OCI-LY7 (cell line): ENCODE measurements at regions not wholly inside any gene's neighbourhood (a gene's known extent, or its start where the extent isn't known, plus 50 kb on each side); places are given as distances from the start of the nearest gene placed in this dataset.

Experiments
- BruUV-seq: library from RNA; stranded (reverse); fragments of 400-500 nt; replicated peaks from 2 replicates; lab custom pipeline; 2021; lab: Mats Ljungman, UMichigan
- CTCF ChIA-PET: fragments of 300-600 bp; sonication (Branson Sonifier 250); formaldehyde crosslinking; loops from one replicate; lab custom pipeline; 2022; ENCODE audit warnings: antibody characterized with exemption; ENCODE audit not compliant: unreplicated experiment; lab: Charles Lee
- POLR2A ChIA-PET: fragments of 300-600 bp; sonication (Branson Sonifier 250); formaldehyde crosslinking; loops from one replicate; lab custom pipeline; 2022; ENCODE audit warnings: antibody characterized with exemption; lab: Charles Lee
- DNase-seq: peaks from one replicate; pipeline ENCODE4 v3.0.0-alpha.2; 2015; ENCODE audit warnings: low spot score
- H2AFZ ChIP-seq: fragments of 200-600 bp; sonication (generic), shearing (Covaris generic); 2 replicates; pipeline ENCODE4 v1.6.1; 2014; ENCODE audit warnings: mild to moderate bottlenecking, antibody characterized with exemption, low read length, moderate library complexity
- H3K27ac ChIP-seq: fragments of 200-600 bp; sonication (generic); 2 replicates; pipeline ENCODE4 v1.5.1; 2014; ENCODE audit warnings: mixed run types, low read depth, mild to moderate bottlenecking, moderate library complexity, low read length, inconsistent platforms; ENCODE audit not compliant: poor library complexity, severe bottlenecking
- H3K36me3 ChIP-seq: fragments of 200-600 bp; sonication (generic); 2 replicates; pipeline ENCODE4 v1.6.1; 2014; ENCODE audit warnings: mild to moderate bottlenecking, antibody characterized with exemption, low read length, moderate library complexity, mixed read lengths; ENCODE audit not compliant: insufficient read depth
- H3K4me1 ChIP-seq: fragments of 200-600 bp; sonication (generic); 2 replicates; pipeline ENCODE4 v1.5.1; 2014; ENCODE audit warnings: mild to moderate bottlenecking, low read length; ENCODE audit not compliant: insufficient read depth, poor library complexity, severe bottlenecking
- H3K4me2 ChIP-seq: fragments of 200-600 bp; sonication (generic); 2 replicates; pipeline ENCODE4 v1.6.1; 2014; ENCODE audit warnings: mild to moderate bottlenecking, low read length
- H3K4me3 ChIP-seq: fragments of 200-600 bp; sonication (generic); 2 replicates; pipeline ENCODE4 v1.5.1; 2014; ENCODE audit warnings: mild to moderate bottlenecking, low read depth, low read length; ENCODE audit not compliant: poor library complexity, severe bottlenecking
- H3K79me2 ChIP-seq: fragments of 200-600 bp; sonication (generic); 2 replicates; pipeline ENCODE4 v1.6.1; 2016; ENCODE audit warnings: low read depth, mild to moderate bottlenecking, low read length, moderate library complexity, mixed read lengths; ENCODE audit not compliant: insufficient read depth
- H3K9me2 ChIP-seq: fragments of 200-600 bp; sonication (generic); 2 replicates; pipeline ENCODE4 v1.6.1; 2016; ENCODE audit warnings: mild to moderate bottlenecking, low read length, mixed read lengths; ENCODE audit not compliant: insufficient read depth
- H3K9me3 ChIP-seq: fragments of 200-600 bp; sonication (generic); 2 replicates; pipeline ENCODE4 v1.6.1; 2014; ENCODE audit warnings: mild to moderate bottlenecking, mixed run types, low read length, mixed read lengths
- H4K20me1 ChIP-seq: fragments of 200-600 bp; sonication (generic); 2 replicates; pipeline ENCODE4 v1.6.1; 2014; ENCODE audit warnings: mild to moderate bottlenecking, antibody characterized with exemption, low read length, moderate library complexity, mixed read lengths; ENCODE audit not compliant: insufficient read depth
- EZH2phosphoT487 ChIP-seq: fragments of 200-600 bp; sonication (generic); IDR thresholded peaks from 2 replicates; pipeline ENCODE4 v1.6.1; 2018; ENCODE audit warnings: low read depth, borderline replicate concordance, mild to moderate bottlenecking, mixed run types, antibody characterized with exemption, low read length, moderate library complexity, mixed read lengths
- intact Hi-C: fragments of 100-400 bp; cut with micrococcal nuclease; formaldehyde crosslinking; loops from one replicate; pipeline ENCODE4 v1.10.0; 2022; ENCODE audit not compliant: unreplicated experiment
- TF ChIP-seq, protein P1 (sequence below): fragments of 200-600 bp; sonication (generic); conservative IDR thresholded peaks from 2 replicates; pipeline ENCODE4 v1.5.1; 2014; ENCODE audit warnings: mild to moderate bottlenecking, antibody characterized with exemption, low read length, moderate library complexity, mixed read lengths

DNA sequence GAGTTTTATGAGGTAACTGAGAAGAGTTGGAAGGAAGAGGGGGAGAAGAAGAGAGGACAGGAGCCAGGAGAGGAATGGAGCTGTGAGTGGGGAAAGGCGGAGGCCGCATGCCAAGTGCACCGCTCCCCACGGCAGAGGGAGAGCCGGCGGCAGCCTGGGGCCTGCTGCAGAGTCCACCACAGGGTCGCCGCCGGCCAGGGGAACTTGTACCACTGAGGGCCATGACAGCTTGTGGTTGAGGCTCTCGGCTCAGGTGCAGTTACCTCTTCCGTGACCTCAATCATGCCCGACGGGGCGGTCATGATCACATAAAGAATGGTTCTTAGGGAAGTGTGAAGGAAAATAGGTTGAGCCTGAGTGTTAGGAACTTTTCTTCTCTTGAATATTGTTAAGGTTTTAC is 325.0 kb downstream of the SNAPC1 start:
- H2AFZ ChIP-seq, result no peak overlapping the region
- peaks cover 19% of the 10 kb centered on the region for H3K9me3 ChIP-seq
- H3K4me2 ChIP-seq, result no peak overlapping the region
- intact Hi-C loops, result no loop called here
- peaks cover 8% of the 10 kb centered on the region for H3K4me1 ChIP-seq
- no peaks in the 10 kb centered on the region for H3K9me2 ChIP-seq
- H3K27ac ChIP-seq, result no peak overlapping the region
- CTCF ChIA-PET, result no interaction called here
- no peaks in the 10 kb centered on the region for H3K79me2 ChIP-seq
- no peak overlapping the region for H3K4me3 ChIP-seq
- no peak for DNase-seq
- no peaks in the 10 kb centered on the region for H4K20me1 ChIP-seq
- no TSS peak for BruUV-seq
- no peaks in the 10 kb centered on the region; the same call in 1 of the 2 replicates for H3K36me3 ChIP-seq
- TF ChIP-seq, protein P1, sequence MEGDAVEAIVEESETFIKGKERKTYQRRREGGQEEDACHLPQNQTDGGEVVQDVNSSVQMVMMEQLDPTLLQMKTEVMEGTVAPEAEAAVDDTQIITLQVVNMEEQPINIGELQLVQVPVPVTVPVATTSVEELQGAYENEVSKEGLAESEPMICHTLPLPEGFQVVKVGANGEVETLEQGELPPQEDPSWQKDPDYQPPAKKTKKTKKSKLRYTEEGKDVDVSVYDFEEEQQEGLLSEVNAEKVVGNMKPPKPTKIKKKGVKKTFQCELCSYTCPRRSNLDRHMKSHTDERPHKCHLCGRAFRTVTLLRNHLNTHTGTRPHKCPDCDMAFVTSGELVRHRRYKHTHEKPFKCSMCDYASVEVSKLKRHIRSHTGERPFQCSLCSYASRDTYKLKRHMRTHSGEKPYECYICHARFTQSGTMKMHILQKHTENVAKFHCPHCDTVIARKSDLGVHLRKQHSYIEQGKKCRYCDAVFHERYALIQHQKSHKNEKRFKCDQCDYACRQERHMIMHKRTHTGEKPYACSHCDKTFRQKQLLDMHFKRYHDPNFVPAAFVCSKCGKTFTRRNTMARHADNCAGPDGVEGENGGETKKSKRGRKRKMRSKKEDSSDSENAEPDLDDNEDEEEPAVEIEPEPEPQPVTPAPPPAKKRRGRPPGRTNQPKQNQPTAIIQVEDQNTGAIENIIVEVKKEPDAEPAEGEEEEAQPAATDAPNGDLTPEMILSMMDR, result no peak
- no peak for TF ChIP-seq EZH2phosphoT487
- POLR2A ChIA-PET, result interaction anchor here (1.4 to 1.5 kb wide), 2 partner anchors 8 to 9 kb away, joined by 4 to 5 read pairs; no protein-coding TSS in a partner anchor

DNA sequence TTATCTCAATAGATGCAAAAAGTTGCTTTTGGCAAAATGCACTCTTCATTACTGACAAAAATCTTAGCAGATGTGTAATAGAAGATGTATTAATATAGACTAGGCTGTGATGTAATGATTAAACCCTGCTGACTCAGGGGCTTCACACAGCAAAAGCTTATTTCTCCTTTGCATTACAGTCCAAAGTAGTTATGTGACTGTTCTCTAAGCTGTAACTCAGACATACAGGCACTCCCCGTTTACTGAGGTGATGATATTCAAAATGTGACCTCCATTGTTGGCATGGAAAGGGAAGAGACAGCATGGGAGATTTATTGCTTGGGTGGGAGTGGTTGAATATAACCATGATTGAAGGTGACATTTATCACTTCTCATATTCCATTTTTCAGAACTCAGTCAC is 331.5 kb downstream of the SNAPC1 start:
- H3K9me2 ChIP-seq, result no peaks in the 10 kb centered on the region
- no peak for DNase-seq
- H3K9me3 ChIP-seq, result peaks cover 11% of the 10 kb centered on the region; the same call in 1 of the 2 replicates
- no peak overlapping the region for H2AFZ ChIP-seq
- no peaks in the 10 kb centered on the region for H3K4me1 ChIP-seq
- no peak overlapping the region for H3K27ac ChIP-seq
- no peaks in the 10 kb centered on the region; the same call in 1 of the 2 replicates for H3K36me3 ChIP-seq
- no peaks in the 10 kb centered on the region for H4K20me1 ChIP-seq
- no peak overlapping the region for H3K4me3 ChIP-seq
- H3K4me2 ChIP-seq, result no peak overlapping the region
- ChIA-PET CTCF (interaction anchor here (0.6 kb wide), 1 partner anchor 16 kb away, joined by 3 read pairs; no protein-coding TSS in a partner anchor), POLR2A (interaction anchor here (0.6 to 1.1 kb wide), 2 partner anchors 9 to 16 kb away, joined by 3 to 4 read pairs; no protein-coding TSS in a partner anchor)
- H3K79me2 ChIP-seq, result no peaks in the 10 kb centered on the region
- no TSS peak for BruUV-seq
- intact Hi-C loops, result no loop called here
- no peak for TF ChIP-seq EZH2phosphoT487
- TF ChIP-seq, protein P1, result no peak

DNA sequence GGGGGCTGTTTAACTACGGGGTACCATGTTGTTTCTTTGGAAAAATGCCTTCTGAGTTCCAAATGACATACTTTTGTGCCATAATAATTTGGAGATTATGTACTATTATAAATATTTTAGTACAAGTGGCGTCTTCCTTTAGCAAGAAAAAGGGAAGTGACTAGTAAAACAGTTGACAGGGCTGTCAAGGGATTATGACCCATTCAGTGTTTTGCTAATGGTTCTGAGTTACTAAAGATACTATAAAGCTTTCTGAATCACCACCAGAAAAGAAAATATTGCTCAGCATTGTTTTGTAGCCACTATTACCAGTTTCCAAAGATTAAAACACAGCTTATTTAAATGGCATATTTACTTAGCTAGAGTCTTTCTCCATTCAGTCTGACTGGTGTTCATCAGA is 334.9 kb downstream of the SNAPC1 start:
- no peaks in the 10 kb centered on the region for H4K20me1 ChIP-seq
- DNase-seq, result no peak
- no peaks in the 10 kb centered on the region for H3K4me1 ChIP-seq
- peaks cover 7% of the 10 kb centered on the region; the same call in 1 of the 2 replicates for H3K9me3 ChIP-seq
- no peak overlapping the region for H3K27ac ChIP-seq
- intact Hi-C loops, result no loop called here
- no peaks in the 10 kb centered on the region for H3K36me3 ChIP-seq
- BruUV-seq, result no TSS peak
- no peak overlapping the region for H3K4me2 ChIP-seq
- ChIA-PET CTCF (interaction anchor here (1.1 to 1.4 kb wide), 2 partner anchors 14 to 172 kb away, joined by 3 read pairs; no protein-coding TSS in a partner anchor), POLR2A (interaction anchor here (1.0 to 2.4 kb wide), 6 partner anchors 16 to 175 kb away, joined by 3 to 10 read pairs (median 3); no protein-coding TSS in a partner anchor)
- H3K4me3 ChIP-seq, result no peak overlapping the region
- no peaks in the 10 kb centered on the region for H3K79me2 ChIP-seq
- H2AFZ ChIP-seq, result peak overlapping the region; percentile 7; the same call in 1 of the 2 replicates
- no peak for TF ChIP-seq EZH2phosphoT487
- H3K9me2 ChIP-seq, result no peaks in the 10 kb centered on the region
